ENCODE measurements at regions not wholly inside any gene's neighbourhood (a gene's known extent, or its start where the extent isn't known, plus 50 kb on each side); places are given as distances from the start of the nearest gene placed in this dataset.

DNA sequence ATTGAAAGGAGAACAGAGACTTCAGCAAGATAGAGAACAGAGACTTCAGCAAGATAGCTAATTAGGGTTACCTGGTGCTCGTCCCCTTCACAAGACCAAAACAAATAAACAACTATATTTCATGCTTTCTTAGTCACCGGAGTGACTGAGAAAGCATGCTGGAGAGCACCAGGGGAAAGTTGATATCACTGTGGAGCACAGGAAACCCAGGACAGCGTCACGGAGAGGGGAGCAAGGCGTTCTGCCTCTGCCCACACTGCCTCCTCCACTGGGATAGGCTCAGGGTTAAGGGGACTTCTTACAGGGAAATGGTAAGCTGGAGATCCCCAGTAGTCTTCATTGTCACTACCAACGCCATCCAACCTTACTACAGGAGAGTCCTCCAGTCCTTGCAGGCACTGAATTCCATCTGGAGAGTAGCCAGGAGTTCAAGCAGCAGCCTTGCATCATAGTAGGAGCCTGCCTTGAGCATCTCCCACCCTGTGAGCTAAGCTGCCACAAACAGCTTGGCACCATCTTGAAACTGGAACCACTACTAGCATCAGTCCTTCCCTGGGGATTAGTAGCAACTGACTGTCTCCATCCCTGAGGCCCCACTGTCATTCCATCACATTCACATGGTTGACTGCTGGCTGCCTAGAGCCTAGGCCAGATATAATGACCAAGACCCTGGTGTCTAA is 239.4 kb downstream of the PLPP3 start:
- H3K4me3 ChIP-seq (ENCODE audit: low read depth, low read length) = no peak overlapping the region
- no peak for DNase-seq (ENCODE audit: low read depth)
- TF ChIP-seq CTCF (IDR thresholded peaks at IDR 0.05; ENCODE audit: low read depth, low read length, missing control alignments) = no peak

- no peak for TF ChIP-seq CTCF (IDR thresholded peaks at IDR 0.05; ENCODE audit: low read depth, low read length, missing control alignments)
- DNase-seq (ENCODE audit: low read depth) = no peak
These were observed 240.3 kb downstream of the PLPP3 start for GRCh38 chr1:56339093-56339492.

DNA sequence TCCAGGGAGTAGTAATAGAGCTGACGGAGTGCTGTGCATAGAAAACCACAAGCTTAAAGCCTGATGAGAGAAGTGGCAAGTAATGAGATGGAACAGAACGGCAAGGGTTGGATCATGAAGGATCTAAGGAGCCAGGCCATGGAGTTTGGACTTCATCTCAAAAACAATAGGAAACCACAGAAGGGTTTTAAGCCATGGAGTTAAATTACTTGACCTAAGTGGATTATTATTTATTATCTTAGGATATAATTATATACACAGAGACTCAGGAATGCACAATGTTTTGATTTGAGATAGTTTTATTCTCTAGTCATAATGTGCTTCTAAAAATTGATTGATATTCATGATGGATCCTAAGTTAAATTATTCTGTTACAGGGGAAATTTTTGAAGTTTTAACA is 242.4 kb downstream of the PLPP3 start:
- no peak for DNase-seq (ENCODE audit: low read depth)
- H3K4me3 ChIP-seq (ENCODE audit: low read depth, low read length) = no peak overlapping the region
- TF ChIP-seq CTCF (IDR thresholded peaks at IDR 0.05; ENCODE audit: low read depth, low read length, missing control alignments) = no peak

More at GRCh38 chr1:56339093-56339492, 240.3 kb downstream of the PLPP3 start:
- H3K4me3 ChIP-seq (ENCODE audit: low read depth, low read length) = no peak overlapping the region

- no peak for TF ChIP-seq CTCF (IDR thresholded peaks at IDR 0.05; ENCODE audit: low read depth, low read length, missing control alignments)
- no peak overlapping the region for H3K4me3 ChIP-seq (ENCODE audit: low read depth, low read length)
- no peak for DNase-seq (ENCODE audit: low read depth)
These were observed 244.0 kb downstream of the PLPP3 start for GRCh38 chr1:56335394-56335793.

DNA sequence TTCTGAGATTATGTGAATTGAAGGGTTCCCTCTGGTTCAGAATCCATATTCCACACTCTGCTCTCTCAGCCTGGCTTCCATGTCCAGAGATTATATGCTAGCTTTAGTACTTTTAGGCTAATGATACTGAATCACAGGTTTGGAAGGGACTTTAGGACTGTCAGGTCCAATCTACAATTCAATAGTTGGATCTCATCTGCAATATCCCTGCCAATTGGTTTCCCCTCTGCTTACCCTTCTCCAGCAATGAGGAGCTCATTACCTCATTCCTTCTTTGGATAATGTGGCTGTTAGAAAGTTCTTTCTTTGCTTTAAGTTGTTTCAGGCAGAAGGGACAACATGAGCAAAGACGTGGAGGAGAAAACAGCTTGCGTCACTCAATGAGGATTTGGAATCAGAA is 245.3 kb downstream of the PLPP3 start:
- no peak for TF ChIP-seq CTCF (IDR thresholded peaks at IDR 0.05; ENCODE audit: low read depth, low read length, missing control alignments)
- DNase-seq (ENCODE audit: low read depth) = no peak
- H3K4me3 ChIP-seq (ENCODE audit: low read depth, low read length) = no peak overlapping the region

- TF ChIP-seq CTCF (IDR thresholded peaks at IDR 0.05; ENCODE audit: low read depth, low read length, missing control alignments) = no peak
- H3K4me3 ChIP-seq (ENCODE audit: low read depth, low read length) = no peak overlapping the region
- no peak for DNase-seq (ENCODE audit: low read depth)
These were observed 245.9 kb downstream of the PLPP3 start for GRCh38 chr1:56333461-56333860.

DNA sequence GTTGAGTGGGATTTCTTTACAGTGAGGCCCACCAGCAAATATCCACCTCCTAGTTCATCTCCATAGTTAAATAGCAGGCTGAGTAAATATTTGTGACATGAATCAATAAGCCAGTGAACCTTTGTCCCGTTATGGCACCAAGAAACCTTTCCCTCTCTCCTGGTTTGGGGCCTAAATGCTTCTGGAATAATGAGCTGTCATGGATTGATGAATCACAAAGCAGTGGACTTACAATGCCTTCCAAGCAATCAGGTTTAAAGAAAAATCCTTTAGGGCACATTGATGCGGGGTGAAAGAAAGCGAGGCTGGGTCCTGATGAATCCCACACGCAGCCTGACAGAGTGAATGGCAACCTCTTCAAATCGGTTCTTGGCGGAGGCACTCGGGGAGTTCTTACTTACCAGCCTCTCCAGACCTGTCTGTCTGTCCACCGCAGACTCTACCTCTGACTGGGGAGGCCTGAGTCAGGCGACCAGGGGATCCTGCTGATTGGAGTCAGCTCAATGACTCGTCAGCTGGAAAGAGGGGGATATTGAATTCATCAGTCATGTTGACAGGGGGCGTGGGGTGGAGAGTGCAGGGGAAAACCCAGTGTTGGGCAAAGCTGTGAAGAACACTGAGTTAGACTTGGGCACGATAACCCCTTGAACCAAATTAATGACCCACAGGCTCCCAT is 247.3 kb downstream of the PLPP3 start:
- DNase-seq (ENCODE audit: low read depth) = no peak
- TF ChIP-seq CTCF (IDR thresholded peaks at IDR 0.05; ENCODE audit: low read depth, low read length, missing control alignments) = no peak
- H3K4me3 ChIP-seq (ENCODE audit: low read depth, low read length) = no peak overlapping the region

Measured in GM12864 (cell line).